ENCODE measurements at regions not wholly inside any gene's neighbourhood (a gene's known extent, or its start where the extent isn't known, plus 50 kb on each side); places are given as distances from the start of the nearest gene placed in this dataset.

DNA sequence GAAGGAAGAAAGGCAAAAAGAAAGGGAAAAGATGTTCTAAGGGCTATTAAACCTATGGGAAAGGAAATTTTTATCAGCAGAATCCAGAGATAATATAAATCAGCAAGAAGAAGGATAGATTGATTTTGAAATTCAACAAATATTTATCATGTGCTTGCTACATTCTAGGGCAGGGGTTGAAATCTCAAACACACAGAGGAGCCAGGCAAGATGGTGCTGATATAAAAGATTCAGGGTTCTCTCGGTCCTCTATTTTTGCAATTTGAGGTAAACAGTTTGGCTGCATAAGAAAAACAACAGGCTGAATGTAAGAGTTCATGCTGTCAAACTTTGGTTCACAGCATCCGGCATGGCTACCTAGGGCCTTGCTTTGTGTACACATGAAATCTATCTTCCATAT lies 109.6 kb upstream of the BMP2 start:
- DNase-seq, result no peak

DNA sequence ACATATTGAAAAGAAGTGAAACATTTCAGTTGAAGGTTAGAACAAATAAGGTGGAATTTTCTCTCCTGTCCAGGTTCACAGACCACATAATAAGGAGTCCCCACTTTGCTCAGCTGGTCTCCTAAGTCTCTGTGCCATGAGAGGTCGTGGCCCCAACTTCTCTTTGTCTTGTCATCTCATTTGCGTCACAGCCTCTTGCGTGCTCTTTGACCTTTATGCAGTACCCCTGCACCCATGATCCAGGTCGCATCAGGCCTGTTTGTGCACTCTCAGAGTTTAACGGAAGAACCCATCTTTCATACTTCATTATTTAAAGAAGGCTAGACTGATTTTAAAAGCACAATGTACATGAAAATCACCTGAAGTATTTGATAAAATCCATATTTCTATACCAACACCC lies 110.4 kb upstream of the BMP2 start:
- DNase-seq, result no peak

DNA sequence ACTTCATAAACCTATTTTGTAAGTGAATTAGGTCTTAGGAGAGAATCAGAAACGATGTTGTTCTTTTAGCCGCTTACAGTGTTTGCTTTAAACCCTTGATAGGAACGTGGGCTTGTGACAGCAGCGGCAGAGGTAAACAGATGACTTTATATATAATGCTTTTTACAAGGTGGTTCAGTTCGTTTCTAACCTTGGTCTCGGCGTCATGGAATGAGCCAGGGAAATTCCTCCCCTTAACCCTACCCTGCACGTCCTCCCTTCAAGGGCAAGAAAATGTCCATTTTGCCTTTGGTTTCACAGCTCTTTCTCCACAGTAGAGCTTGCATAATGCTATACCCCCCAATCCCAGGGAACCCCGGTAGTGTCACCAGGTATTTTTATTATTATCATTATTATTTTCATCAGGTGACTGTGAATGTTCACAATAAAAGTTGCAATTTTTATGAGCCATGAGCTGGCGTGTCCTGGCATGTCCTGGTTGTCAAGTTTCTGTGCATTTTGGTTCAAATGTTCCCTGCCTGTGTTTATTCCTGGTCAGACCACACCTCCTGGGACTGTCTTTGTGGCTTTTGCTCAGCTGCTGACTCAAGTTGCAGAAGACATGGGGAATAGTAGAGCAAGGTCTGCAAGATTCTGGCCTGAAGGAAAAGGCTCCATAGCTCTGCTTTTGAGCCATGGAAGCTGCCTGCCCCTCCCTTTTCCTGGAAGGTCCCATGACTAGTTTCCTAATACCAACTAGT lies 112.8 kb upstream of the BMP2 start:
- no peak for DNase-seq

DNA sequence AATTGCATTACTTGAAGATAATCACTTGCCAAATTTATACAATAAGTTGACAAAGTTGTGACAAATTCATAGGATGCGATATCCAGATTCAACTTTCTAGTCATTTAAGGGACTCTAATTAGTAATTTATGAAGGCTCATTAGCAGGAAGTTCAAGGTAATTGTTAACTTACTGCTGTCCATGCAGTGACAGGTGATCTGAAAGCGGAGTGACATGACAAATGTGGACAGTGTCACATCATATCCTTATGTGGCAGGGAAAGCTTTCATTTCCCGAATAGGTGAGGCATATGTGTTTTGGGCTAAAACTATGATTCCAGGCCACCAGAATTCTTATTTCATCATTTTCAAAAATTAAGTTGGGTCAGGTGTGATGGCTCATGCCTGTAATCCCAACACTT lies 115.9 kb upstream of the BMP2 start:
- DNase-seq, result no peak

DNA sequence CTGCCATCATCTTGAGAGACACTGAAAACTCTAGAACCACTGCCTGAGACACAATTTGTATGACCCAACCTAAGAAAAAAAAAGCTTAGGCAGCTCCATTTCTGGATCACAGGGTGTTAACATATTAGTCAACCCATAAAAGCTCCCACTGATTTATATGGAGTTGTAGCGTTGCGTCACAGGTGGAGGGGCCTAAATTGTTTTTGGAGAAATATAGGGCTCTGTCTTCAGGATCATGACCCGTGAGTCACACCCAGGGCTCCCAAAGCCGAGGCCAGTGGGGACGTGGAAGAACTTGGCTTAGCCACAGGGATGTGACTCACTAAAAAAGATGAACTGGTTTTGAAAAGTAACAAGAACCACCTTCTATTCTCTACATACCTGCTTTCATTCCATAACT lies 116.5 kb upstream of the BMP2 start:
- DNase-seq, result no peak

DNA sequence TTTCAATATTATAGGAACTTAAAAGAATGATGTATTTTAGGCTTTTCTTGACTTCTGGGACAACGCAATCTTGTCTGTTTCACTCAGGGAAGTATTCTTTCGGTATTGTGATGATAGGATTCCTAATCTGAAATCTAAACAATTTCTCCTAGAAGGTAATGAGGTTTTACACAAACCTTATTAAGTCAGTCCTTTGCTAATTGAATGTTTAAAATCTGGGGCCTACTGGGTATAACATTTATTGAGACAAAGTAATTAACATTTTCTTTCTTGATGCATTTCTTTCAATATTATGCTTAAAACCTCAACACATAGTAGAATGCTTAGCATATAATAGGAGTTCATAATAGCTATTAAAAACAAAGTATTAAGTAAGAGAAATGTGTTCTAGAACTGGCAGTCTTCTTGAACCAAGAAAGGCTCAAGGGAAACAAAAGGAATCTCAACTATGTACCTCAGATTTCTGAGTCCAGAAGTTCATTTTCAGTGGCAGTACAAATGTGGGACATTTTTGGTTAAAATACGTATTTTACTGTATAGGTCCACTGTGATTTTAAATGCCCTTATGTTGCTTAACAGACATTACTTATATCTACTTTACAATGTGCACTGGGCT lies 121.4 kb upstream of the BMP2 start:
- no peak for DNase-seq

DNA sequence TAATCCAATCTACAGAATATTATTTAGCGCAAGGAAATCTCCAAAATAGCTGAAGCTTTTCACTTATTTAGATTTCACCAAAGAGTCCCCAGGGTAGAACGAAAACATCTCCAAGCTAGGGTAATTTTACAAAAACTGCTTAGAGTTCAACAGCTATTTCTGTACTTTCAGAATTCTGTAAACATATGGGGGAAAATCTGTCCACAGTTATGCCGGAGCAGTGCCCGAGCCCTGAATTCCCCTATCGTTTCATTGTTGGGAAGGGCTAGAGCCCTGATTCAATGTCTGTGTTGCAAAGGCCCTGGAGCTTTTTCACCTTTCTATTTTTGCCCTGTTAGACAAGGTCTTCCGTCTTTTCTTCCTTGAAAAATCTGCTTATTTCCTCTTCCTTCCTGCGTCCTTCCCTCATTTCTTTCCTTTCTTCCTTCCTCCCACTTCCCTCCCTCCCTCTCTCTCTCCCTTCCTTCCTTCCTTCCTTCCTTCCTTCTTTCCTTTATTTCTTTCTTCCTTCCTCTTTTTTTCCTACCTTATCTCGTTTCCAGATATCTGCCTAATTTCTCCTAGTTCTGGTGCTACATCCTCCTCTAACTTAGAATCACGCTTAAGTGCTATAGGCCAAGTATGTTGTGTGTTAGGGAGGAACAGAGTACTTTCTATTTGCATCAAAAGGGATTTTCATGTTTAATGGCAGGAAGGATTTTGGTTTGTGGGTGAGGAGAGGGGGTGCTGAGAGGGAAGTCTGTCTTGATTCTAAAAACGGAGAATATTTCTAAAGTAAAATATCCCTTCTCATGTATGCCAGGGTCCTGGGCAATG lies 122.5 kb upstream of the BMP2 start:
- DNase-seq, result no peak

DNA sequence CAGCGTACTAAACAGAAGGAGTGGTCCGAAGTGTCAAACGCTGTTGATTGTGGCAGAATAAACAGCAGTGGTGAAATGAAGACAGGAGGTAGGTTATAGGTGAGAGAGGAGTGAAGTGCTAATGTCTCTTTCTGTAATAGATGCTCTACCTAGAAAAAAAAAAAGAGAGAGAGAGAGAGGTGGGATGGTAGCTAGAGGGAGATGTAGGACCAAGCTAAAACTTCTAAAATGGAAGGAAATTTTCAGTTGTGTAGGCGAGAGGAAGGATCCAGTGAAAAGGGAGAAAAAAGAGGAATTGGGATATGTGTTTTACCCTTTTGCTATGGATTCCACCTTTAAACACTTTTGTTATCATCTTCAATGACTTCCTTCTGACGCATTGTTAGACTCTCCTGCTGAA lies 126.5 kb upstream of the BMP2 start:
- no peak for DNase-seq

DNA sequence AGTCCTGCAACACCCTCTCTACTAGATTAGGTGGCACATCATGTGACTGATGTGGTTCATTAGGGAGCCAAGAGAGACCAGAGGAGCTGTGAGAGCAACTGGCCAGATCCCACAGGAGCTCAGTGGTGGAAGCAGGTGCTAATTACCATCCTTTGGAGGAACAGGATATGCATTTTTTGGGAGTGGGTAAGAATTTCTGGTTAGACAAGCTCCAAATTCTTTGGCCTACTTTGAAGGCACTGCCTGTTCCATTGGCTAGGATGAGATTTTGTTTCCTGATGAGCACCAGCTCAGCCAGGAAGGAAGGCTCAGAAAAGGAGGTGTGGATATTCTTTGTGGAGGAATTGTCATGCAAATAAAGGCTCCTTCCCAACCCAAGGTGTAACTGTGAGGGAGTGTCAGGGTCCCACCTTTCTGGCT lies 130.3 kb upstream of the BMP2 start:
- no peak for DNase-seq

DNA sequence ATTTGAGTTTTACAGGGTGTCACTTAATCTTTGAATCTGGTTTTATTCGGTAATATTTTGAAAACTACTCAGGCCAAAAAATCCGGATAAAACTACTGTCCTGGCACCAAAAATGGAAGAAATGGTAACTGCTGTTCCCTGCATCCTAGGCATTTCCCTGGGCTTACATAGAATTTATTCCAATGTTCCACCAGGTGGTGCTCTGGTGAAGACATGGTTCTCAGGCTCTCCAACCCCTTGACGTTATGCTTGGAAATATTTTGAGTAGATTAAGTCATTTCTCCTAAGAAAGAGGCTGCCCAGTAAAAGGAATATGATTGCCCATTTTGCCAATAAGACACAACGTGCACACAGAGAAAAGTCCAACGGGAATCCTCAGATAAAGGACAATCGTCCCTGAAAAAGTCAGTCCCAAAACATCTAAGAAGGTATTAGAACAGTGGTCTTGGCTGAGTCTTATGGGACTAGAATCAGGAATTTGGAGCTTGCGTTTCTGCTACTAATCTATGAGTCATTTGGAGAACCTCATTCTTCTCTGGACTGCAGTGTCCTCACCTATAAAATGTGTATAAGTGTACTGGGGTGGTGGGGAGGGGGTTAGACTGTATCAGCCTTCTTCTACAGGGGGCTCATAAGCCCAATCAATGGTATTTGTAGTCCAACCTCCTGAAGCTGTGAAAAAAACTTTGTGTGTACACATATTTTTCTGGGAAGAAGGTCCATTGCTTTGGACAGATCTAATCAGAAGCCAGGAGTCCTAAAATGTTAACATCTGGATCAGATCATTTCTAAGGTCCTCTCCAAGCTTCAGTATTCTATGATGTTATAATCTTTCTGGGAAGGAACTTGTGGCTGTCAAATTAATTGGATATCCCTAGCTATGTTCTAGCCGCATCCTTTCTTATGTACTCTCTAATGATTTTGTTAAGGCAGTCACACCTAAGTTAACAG lies 131.0 kb upstream of the BMP2 start:
- DNase-seq, result no peak

DNA sequence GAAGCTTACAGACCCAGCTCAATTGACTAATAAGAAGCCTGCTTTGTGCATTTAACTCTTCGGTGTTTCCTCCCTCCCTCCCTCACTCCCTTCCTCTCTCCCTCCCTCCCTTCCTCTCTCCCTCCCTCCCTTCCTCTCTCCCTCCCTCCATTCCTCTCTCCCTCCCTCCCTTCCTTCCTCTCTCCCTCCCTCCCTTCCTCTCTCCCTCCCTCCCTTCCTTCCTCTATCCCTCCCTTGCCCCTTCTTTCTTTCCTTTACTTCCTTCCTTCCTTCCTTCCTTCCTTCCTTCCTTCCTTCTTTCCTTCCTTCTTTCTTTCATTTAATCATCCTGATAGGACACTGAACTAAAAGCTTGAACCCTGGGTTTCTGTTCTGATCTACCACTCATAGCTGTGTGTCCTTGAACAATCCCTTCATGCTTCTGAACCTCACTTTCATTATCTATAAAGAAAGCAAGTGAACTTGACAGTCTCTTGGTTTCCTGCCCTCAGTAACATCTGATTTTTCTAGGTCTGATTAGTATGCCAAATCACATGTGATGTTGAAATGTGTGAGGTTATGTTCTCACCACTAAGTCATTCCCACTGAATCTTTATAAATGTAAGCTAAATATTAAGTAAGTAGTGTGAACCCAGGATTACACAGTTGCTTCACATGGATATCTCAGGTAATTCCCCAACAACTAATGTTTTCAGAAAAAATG lies 132.3 kb upstream of the BMP2 start:
- DNase-seq, result no peak

DNA sequence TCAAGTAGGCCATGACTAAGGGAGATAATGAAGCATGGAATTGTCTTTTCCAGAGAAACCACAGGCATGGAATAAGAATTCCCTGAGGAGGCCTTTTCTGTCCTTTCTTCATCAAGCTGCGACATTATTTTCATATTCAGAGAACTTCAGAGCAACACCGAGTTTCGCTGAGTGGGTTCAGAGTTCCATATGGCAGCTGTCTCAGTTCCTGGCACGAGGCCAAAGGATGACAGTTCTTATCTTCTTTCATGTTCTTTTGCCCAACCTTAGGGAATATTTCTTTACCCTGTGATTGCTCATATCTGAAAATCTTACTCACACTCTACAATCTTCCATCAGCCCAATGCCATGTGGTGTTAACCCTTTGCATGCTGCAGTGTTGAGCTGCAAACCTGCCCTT lies 135.3 kb upstream of the BMP2 start:
- DNase-seq, result no peak

DNA sequence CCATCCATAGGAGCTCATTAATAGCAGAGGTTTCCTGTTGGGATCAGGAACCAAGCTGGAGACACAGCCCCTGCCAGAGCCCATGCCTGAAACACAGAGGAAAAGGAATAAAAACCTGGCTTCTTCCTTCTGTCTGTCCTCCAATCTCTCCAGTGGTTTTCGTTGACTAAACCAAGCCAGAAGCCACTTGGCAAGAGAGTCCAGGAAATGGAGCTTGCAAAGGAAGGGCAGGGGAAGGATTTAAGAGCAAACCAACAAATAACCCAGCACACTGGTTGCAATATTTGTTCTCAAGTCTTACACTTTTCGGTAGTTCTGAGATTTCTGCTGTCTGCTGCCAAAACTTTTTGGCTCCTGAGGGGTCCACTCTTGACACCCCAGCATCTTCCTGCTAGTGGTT lies 137.0 kb upstream of the BMP2 start:
- no peak for DNase-seq

DNA sequence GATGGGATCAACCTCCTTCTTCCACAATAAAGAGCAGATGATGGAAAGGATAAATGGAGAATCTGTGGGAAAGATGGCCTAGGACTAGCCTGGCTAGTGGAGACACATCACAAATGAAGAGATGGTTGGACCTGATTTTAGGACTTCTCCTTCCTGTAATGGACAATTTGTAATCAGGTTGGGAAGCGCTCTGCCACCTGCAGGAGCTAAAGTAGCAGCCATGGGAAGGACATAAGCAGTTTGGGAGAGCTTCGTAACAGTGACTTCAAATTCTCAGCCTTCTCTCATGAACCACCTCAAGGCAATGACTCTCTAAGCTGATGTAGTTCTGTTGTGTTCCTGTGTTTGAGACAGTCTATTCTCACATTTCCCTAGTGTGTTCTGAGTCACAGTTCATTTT lies 137.9 kb upstream of the BMP2 start:
- DNase-seq, result no peak

DNA sequence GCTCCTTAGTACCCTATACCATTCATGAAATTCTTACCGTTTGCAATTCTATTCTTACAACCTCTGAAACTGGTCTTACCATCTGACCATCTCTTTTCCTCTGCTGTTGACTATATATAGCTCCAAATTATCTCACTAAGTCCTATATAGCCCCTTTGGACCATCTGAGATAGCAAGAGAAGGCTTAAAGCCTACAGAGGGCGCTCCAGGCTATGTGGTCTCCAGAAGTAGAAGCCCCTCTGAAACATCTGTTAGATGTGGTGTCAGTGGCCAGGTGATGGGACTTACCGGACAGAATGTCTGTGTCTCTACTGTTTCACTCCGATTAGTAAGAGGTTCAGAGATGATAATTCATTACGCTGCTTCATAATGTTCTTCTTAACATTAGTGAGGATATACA lies 140.7 kb upstream of the BMP2 start:
- no peak for DNase-seq

DNA sequence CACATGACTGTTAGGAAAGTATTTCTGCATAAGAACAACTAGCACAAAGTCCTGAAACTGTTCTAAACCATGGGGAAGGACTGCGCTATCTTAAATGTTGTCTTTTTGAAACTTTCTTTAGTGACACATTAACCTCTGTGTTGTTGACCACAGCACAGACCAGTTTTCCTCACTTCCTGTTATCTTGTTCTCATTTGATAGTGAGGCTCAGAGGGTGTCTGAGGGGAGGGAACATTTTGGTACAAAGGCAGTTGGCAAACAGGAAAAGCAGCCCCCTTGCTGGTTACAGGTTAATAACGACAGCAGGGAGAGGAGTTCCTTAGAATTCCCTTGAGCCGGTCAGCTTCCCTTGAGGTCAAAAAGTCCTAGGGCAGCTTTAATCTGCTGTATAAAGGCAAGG lies 143.5 kb upstream of the BMP2 start:
- DNase-seq, result no peak

DNA sequence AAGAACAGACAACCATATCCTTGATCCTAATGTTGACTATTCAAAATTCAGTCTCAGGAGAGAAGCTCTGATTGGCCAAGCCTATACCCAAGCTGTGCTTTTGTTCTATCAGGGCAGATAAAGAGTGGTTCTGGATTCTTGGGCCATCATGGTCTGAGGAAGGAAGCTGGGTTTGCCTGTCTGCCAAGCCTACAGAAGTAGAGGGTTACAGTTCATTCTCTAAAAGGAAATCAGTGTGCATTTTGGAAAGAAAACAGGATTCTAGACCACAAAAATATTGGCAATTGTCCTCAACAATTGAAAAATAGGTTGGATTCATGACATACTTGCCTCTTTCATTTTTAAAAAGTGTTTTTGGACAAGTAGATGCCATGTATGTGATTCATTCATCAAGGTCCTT lies 145.4 kb upstream of the BMP2 start:
- no peak for DNase-seq

DNA sequence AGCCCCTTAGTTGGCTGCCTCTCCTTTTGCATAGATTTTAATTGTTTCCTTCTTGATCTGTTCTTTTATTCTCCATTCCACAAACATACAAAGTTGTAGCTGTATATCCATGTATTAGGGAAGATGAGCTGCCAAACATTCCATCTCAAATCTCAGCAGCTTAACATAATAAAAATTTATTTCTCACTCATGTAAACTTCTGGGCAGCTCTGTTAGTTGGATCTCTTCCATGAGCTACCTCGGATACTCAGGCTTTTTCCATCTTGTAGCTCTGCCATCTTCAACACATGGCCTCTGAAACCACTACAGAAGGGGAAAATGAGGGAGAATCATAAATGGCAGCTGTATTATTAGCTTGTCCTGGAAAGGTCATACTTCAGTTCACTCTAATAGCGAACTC lies 149.4 kb upstream of the BMP2 start:
- DNase-seq, result no peak

DNA sequence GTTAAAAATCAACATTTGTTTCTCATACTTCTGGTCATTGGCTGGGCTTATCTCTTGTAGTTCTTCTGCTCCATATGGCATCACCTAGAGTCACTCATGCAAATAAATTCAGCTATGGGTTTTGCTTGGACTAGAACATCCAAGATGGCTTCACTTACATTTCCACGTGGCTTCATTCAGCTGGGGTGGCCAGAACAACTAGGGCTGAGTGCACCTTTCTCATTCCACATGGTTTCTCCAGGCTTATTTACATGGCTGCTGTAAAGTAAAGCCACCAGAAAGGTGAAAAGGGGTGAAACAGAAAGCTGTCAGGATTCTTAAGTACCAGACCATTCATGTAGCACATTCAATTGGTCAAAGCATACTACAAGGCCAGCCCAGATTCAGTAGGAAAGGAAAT lies 151.1 kb upstream of the BMP2 start:
- no peak for DNase-seq

DNA sequence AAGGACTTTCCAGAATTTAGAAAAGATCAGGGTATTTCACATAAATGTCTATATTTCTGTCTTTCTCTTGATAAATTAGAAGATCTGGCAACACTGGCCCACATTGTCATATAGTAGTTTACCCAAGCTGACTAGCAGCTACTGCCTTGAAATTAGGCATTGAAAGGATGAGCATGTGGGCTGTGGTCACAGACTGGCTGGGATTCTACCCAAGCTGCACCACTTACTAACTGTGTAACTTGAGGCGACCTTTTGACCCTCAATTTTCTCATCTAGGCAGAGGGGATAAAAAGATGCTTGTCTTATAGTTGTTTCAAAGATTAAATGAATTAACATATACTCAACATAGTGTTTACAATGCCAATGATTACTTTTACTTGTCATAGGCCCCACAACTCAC lies 152.7 kb upstream of the BMP2 start:
- no peak for DNase-seq

DNA sequence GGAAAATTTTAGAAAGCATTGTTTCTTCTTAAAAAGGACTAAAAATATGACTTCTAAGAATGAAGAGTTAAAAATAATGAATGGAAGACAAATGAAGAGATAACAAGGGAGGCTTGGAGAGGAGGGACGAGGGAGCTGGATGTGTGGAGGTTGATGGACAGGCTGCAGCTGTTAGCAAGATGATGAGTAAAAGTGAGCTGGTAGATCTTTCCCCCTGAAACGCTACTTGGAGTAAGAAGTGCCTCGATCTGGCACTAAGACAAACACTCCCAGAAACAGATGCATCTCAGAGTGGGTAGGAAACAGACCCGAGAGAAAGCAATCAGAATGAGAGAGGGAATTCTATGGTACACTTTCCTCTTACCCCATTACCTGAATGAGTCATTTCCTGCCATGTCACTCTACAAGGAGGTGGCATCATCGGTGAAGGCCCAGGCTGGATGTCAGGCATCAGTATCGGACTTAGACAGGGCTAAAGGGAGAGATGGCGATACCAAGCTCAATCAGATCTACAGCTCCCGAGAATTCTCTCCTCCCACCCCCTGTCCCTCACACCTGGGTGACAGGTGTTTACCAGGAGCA lies 154.1 kb upstream of the BMP2 start:
- no peak for DNase-seq

DNA sequence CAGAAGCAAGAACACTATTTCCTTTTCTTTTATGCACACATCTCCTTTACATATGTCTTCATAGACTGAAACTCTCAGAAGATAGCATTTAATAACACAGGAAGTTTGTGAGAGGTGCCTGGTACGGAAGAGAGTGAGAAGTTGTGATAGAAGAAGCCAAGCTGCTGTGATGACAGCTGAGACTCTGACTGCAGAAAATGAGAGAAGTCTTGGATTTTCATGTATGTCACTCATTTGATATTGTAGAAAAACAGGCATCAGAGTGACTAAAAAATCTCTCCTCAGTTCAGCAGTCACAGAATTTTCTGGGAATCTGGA lies 154.9 kb upstream of the BMP2 start:
- no peak for DNase-seq
